GM12878 (cell line): ENCODE measurements at regions not wholly inside any gene's neighbourhood (a gene's known extent, or its start where the extent isn't known, plus 50 kb on each side); places are given as distances from the start of the nearest gene placed in this dataset.

Experiments
- ATAC-seq: fragments of 200-7000 bp; cut with Tn5 transposase; 3 replicates; pipeline ENCODE4 v1.9.1; 2020; ENCODE audit warnings: mild to moderate bottlenecking, moderate library complexity
- BruUV-seq: library from RNA; stranded (reverse); fragments of 400-500 nt; replicated peaks from 2 replicates; lab custom pipeline; 2021; lab: Mats Ljungman, UMichigan
- CTCF ChIA-PET: fragments of 300-600 bp; sonication (Branson Sonifier 250); formaldehyde crosslinking; extraction: SDS; loops from one replicate; lab custom pipeline; 2021; ENCODE audit warnings: inconsistent platforms; lab: Yijun Ruan, JAX
- POLR2A ChIA-PET: fragments of 350-600 bp; formaldehyde crosslinking; extraction: SDS; loops from one replicate; lab custom pipeline; 2021; ENCODE audit warnings: inconsistent platforms; lab: Charles Lee
- RAD21 ChIA-PET: fragments of 300-600 bp; sonication (Branson Sonifier 250); formaldehyde crosslinking; loops from one replicate; lab custom pipeline; 2023; ENCODE audit warnings: antibody characterized with exemption; ENCODE audit not compliant: unreplicated experiment; lab: Charles Lee
- SMC1A ChIA-PET: fragments of 300-600 bp; sonication (Branson Sonifier 250); formaldehyde crosslinking; loops from one replicate; lab custom pipeline; 2023; ENCODE audit not compliant: unreplicated experiment, uncharacterized antibody; lab: Charles Lee
- DNase-seq: peaks from one replicate; pipeline ENCODE4 v3.0.0-alpha.2; 2011; ENCODE audit warnings: low read depth, low spot score
- FAIRE-seq: peaks from 3 replicates; lab custom pipeline; 2011; peaks lifted over from hg19 to GRCh38; lab: Jason Lieb, UNC
- H2AFZ ChIP-seq: 2 replicates; pipeline ENCODE4 v1.6.0; 2011; ENCODE audit warnings: low read depth, low read length, control low read depth; ENCODE audit not compliant: control insufficient read depth
- H3K27ac ChIP-seq: 2 replicates; pipeline ENCODE4 v1.5.1; 2011; ENCODE audit warnings: control low read depth; ENCODE audit not compliant: control insufficient read depth, insufficient read depth
- H3K27me3 ChIP-seq, 2 experiments: replicated peaks in 1 of 2; 2 replicates each; pipeline versions ENCODE4 v1.6.0 to v1.6.1; 2011; ENCODE audit warnings: low read length in 1 of 2; ENCODE audit not compliant: control insufficient read depth in 2 of 2, insufficient read depth in 2 of 2
- H3K36me3 ChIP-seq, 2 experiments: 2 replicates each; pipeline ENCODE4 v1.5.1; 2011; ENCODE audit warnings: low read length in 1 of 2; ENCODE audit not compliant: control insufficient read depth in 2 of 2, insufficient read depth in 2 of 2
- H3K4me1 ChIP-seq: 2 replicates; pipeline ENCODE4 v1.6.1; 2011; ENCODE audit warnings: mild to moderate bottlenecking, low read length, moderate library complexity, mixed read lengths; ENCODE audit not compliant: control insufficient read depth, insufficient read depth
- H3K4me2 ChIP-seq: 2 replicates; pipeline ENCODE4 v1.6.0; 2011; ENCODE audit warnings: control low read depth; ENCODE audit not compliant: control insufficient read depth, insufficient read depth
- H3K4me3 ChIP-seq: fragments of 200-600 bp; sonication (generic); 2 replicates; pipeline ENCODE4 v1.5.1; 2016
- H3K79me2 ChIP-seq: 2 replicates; pipeline ENCODE4 v1.6.0; 2011; ENCODE audit warnings: low read length; ENCODE audit not compliant: control insufficient read depth, insufficient read depth
- H3K9ac ChIP-seq: 2 replicates; pipeline ENCODE4 v1.8.0; 2011; ENCODE audit warnings: low read length, control low read depth, mixed read lengths; ENCODE audit not compliant: control insufficient read depth, insufficient read depth
- H3K9me3 ChIP-seq: replicated peaks from 3 replicates; pipeline ENCODE4 v1.5.1; 2011; ENCODE audit warnings: mild to moderate bottlenecking, low read length; ENCODE audit not compliant: control insufficient read depth, insufficient read depth
- H4K20me1 ChIP-seq: 2 replicates; pipeline ENCODE4 v1.6.0; 2011; ENCODE audit not compliant: control insufficient read depth, insufficient read depth
- ATF7 ChIP-seq: fragments of 450-650 bp; IDR thresholded peaks from 2 replicates; pipeline ENCODE4 v1.6.1; 2016; ENCODE audit warnings: low read depth, mild to moderate bottlenecking
- CBX5 ChIP-seq: sonication (generic); IDR thresholded peaks from 2 replicates; pipeline ENCODE4 v1.6.1; 2016; ENCODE audit warnings: low read depth, moderate library complexity, mild to moderate bottlenecking, inconsistent platforms
- EED ChIP-seq: sonication (generic); IDR thresholded peaks from 2 replicates; pipeline ENCODE4 v1.6.1; 2016; ENCODE audit warnings: antibody characterized with exemption, low read depth
- ETV6 ChIP-seq, 2 experiments: fragments of 450-650 bp in 1 of 2; IDR thresholded peaks in 1 of 2; conservative IDR thresholded peaks in 1 of 2; 2 replicates each; pipeline ENCODE4 v1.6.1; 2014; ENCODE audit warnings: antibody characterized with exemption in 1 of 2, borderline replicate concordance in 1 of 2, low read depth in 1 of 2, mild to moderate bottlenecking in 1 of 2, moderate library complexity in 1 of 2
- IKZF1 ChIP-seq: fragments of 450-650 bp; conservative IDR thresholded peaks from 2 replicates; pipeline ENCODE4 v1.6.1; 2017; ENCODE audit warnings: antibody characterized with exemption, mild to moderate bottlenecking
- KAT2A ChIP-seq: conservative IDR thresholded peaks from 2 replicates; pipeline ENCODE4 v1.6.1; 2011; ENCODE audit warnings: low read depth, low read length; ENCODE audit not compliant: control insufficient read depth
- NFIC ChIP-seq: IDR thresholded peaks from 2 replicates; pipeline ENCODE4 v1.6.1; 2012; ENCODE audit warnings: low read depth, mild to moderate bottlenecking, inconsistent platforms, low read length, moderate library complexity
- NFYA ChIP-seq: IDR thresholded peaks from 2 replicates; pipeline ENCODE4 v1.6.1; 2011; ENCODE audit warnings: low read depth, mild to moderate bottlenecking, low read length, improper control_type of control experiment, borderline replicate concordance
- POLR2A ChIP-seq: IDR thresholded peaks from 2 replicates; pipeline ENCODE4 v1.6.1; 2011; ENCODE audit warnings: low read depth, mild to moderate bottlenecking, low read length
- TCF3 ChIP-seq: IDR thresholded peaks from 2 replicates; pipeline ENCODE4 v1.6.1; 2012; ENCODE audit warnings: low read depth, mild to moderate bottlenecking, low read length, borderline replicate concordance; ENCODE audit not compliant: insufficient read depth
- TCF7 ChIP-seq: IDR thresholded peaks from 2 replicates; pipeline ENCODE4 v1.6.1; 2014; ENCODE audit warnings: antibody characterized with exemption, borderline replicate concordance
- YBX1 ChIP-seq: fragments of 450-650 bp; IDR thresholded peaks from 2 replicates; pipeline ENCODE4 v1.6.1; 2016; ENCODE audit warnings: antibody characterized with exemption
- ZNF384 ChIP-seq: IDR thresholded peaks from 2 replicates; pipeline ENCODE4 v1.6.1; 2012; ENCODE audit warnings: low read depth, mild to moderate bottlenecking, low read length, improper control_type of control experiment, borderline replicate concordance
- WGBS: methylation state at CpG from one replicate; pipeline ENCODE4 v1.1.6; 2016; ENCODE audit warnings: low lambda C conversion rate; ENCODE audit not compliant: insufficient replicate concordance, insufficient coverage; ENCODE audit errors: missing lambda C conversion rate; 5-methylcytosine and 5-hydroxymethylcytosine counted together
- in situ Hi-C: fragments of 300-500 bp; cut with MboI; formaldehyde crosslinking; loops from 9 replicates; pipeline ENCODE4 v1.14.3; 2018; ENCODE audit warnings: mixed read lengths
- intact Hi-C: fragments of 100-400 bp; cut with micrococcal nuclease; formaldehyde crosslinking; loops from one replicate; pipeline ENCODE4 v1.14.2; 2022; ENCODE audit not compliant: unreplicated experiment
- TF ChIP-seq, protein P1 (sequence below): fragments of 450-650 bp; IDR thresholded peaks from 2 replicates; pipeline ENCODE4 v1.6.1; 2017; ENCODE audit warnings: mild to moderate bottlenecking, moderate library complexity

DNA sequence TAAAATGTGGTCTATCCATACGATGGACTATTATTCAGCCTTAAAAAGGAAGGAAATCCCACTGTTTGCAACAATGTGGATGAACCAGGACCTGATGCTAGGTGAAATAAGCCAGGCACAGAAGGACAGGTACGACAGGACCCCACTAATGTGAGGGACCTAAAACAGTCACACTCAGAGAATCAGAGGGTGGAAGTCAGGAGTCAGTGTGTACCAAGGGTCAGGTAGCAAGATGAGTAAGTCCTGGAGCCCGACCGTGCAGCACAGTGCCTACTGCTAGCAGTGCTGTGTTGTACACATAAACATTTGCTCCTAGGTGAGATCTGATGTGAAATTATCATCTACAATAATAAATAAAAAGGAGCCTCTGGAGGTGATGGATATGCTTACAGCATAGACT, 322.3 kb downstream of the GLRX3 start:
- RAD21 ChIA-PET = no interaction called here
- 2% methylated on average over 4 of the region's 4 CpGs for WGBS
- no peaks in the 10 kb centered on the region for H3K9me3 ChIP-seq
- BruUV-seq = no TSS peak
- FAIRE-seq = no peak
- no peaks in the 10 kb centered on the region for H3K36me3 ChIP-seq
- POLR2A ChIA-PET = no interaction called here
- intact Hi-C loops = no loop called here
- TF ChIP-seq NFIC (no peak), TCF3 (no peak), ZNF384 (no peak), NFYA (no peak), YBX1 (no peak), ETV6 (conservative IDR thresholded peaks at IDR 0.05 in 1 of 2, IDR thresholded peaks at IDR 0.05 in 1 of 2; ENCODE audit: borderline replicate concordance in 1 of 2, low read depth in 1 of 2) (no peak), CBX5 (no peak), EED (no peak), TCF7 (no peak), KAT2A (no peak), ATF7 (no peak), IKZF1 (no peak), POLR2A (no peak)
- TF ChIP-seq, protein P1, sequence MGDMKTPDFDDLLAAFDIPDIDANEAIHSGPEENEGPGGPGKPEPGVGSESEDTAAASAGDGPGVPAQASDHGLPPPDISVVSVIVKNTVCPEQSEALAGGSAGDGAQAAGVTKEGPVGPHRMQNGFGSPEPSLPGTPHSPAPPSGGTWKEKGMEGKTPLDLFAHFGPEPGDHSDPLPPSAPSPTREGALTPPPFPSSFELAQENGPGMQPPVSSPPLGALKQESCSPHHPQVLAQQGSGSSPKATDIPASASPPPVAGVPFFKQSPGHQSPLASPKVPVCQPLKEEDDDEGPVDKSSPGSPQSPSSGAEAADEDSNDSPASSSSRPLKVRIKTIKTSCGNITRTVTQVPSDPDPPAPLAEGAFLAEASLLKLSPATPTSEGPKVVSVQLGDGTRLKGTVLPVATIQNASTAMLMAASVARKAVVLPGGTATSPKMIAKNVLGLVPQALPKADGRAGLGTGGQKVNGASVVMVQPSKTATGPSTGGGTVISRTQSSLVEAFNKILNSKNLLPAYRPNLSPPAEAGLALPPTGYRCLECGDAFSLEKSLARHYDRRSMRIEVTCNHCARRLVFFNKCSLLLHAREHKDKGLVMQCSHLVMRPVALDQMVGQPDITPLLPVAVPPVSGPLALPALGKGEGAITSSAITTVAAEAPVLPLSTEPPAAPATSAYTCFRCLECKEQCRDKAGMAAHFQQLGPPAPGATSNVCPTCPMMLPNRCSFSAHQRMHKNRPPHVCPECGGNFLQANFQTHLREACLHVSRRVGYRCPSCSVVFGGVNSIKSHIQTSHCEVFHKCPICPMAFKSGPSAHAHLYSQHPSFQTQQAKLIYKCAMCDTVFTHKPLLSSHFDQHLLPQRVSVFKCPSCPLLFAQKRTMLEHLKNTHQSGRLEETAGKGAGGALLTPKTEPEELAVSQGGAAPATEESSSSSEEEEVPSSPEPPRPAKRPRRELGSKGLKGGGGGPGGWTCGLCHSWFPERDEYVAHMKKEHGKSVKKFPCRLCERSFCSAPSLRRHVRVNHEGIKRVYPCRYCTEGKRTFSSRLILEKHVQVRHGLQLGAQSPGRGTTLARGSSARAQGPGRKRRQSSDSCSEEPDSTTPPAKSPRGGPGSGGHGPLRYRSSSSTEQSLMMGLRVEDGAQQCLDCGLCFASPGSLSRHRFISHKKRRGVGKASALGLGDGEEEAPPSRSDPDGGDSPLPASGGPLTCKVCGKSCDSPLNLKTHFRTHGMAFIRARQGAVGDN = no peak
- CTCF ChIA-PET = no interaction called here
- H2AFZ ChIP-seq = no peak overlapping the region
- SMC1A ChIA-PET = no interaction called here
- no peak overlapping the region for H3K9ac ChIP-seq
- DNase-seq = no peak
- H3K27ac ChIP-seq = no peak overlapping the region
- ATAC-seq = no peak
- in situ Hi-C loops = no loop called here
- no peaks in the 10 kb centered on the region for H3K27me3 ChIP-seq
- no peaks in the 10 kb centered on the region for H3K79me2 ChIP-seq
- no peak overlapping the region for H3K4me2 ChIP-seq
- H3K4me3 ChIP-seq = no peak overlapping the region
- H4K20me1 ChIP-seq = no peaks in the 10 kb centered on the region
- no peaks in the 10 kb centered on the region for H3K4me1 ChIP-seq
